Testis (tissue), 2 donors: ENCODE measurements at regions not wholly inside any gene's neighbourhood (a gene's known extent, or its start where the extent isn't known, plus 50 kb on each side); places are given as distances from the start of the nearest gene placed in this dataset.

Source experiments
- POLR2A ChIP-seq: fragments of 450-650 bp; IDR thresholded peaks from one replicate; pipeline ENCODE4 v1.6.1; 2017; ENCODE audit warnings: antibody characterized with exemption, mild to moderate bottlenecking, moderate library complexity
- TF ChIP-seq, protein P1 (sequence below), 3 experiments: fragments of 450-650 bp in 2 of 3; fragments of 200-600 bp in 1 of 3; sonication (generic) in 1 of 3; IDR thresholded peaks; one replicate each; pipeline ENCODE4 v1.5.1; 2016 to 2019; ENCODE audit warnings: antibody characterized with exemption in 3 of 3, mild to moderate bottlenecking in 2 of 3, moderate library complexity in 1 of 3

DNA sequence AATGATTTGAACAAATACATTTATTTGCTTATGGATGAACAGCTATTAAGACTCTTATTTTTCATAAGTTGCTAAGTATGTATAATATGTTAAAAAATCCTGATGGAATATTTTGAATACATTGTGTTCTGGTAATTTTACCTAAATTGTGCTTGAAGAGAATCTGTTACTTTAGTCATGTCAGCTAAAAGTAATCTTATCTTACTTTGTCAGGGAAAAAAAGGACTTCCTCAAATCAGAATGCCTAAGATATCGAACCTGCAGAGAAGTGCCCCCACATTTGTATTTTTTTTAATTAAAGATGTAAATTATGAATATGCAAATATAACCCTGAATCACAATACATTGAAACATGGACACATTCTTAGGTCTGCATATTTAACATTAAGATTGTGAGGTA lies 1331.7 kb downstream of the MRPL39 start:
- TF ChIP-seq, protein P1, sequence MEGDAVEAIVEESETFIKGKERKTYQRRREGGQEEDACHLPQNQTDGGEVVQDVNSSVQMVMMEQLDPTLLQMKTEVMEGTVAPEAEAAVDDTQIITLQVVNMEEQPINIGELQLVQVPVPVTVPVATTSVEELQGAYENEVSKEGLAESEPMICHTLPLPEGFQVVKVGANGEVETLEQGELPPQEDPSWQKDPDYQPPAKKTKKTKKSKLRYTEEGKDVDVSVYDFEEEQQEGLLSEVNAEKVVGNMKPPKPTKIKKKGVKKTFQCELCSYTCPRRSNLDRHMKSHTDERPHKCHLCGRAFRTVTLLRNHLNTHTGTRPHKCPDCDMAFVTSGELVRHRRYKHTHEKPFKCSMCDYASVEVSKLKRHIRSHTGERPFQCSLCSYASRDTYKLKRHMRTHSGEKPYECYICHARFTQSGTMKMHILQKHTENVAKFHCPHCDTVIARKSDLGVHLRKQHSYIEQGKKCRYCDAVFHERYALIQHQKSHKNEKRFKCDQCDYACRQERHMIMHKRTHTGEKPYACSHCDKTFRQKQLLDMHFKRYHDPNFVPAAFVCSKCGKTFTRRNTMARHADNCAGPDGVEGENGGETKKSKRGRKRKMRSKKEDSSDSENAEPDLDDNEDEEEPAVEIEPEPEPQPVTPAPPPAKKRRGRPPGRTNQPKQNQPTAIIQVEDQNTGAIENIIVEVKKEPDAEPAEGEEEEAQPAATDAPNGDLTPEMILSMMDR (IDR thresholded peaks at IDR 0.05), result no peak
- TF ChIP-seq POLR2A, result no peak
